ENCODE measurements at regions not wholly inside any gene's neighbourhood (a gene's known extent, or its start where the extent isn't known, plus 50 kb on each side); places are given as distances from the start of the nearest gene placed in this dataset.

DNA sequence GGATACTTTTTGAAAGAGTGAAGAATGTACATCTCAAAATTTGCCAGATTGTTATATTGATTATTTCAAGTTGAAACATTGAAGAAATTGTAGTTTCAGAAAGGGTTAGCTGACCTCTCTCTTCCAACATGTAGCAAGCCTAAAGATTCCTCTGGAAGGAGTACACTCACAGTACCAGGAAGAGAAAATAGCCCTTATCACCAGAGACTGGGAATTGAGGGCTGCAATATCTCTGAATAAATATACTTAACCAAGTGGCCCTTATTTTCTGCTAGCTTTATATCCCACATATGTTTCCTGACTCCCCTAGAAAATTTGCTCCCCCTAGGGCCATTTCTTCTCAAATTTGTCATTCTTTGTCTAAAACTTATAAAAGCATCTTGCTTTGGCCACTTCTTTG is 332.2 kb downstream of the GASK1B start:
- DNase-seq: no peak

DNA sequence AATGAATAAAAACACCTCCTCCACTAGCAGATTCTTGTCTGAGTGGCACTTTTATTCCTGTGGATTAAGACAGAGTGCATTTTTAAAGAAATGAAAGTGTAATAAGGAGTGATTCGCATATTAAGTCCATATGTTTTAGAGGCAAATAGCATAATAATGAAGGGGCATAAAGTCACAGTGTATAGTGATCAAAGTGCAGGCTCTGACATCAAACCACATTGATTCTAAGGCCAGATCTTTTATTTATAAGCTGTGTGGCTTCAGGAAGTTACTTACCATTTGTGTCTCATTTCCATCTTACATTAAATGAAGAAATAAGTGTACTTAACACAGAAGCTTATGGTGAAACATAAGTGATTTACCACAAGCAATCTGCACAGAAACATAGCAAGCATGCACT is 332.8 kb downstream of the GASK1B start:
- DNase-seq: no peak

DNA sequence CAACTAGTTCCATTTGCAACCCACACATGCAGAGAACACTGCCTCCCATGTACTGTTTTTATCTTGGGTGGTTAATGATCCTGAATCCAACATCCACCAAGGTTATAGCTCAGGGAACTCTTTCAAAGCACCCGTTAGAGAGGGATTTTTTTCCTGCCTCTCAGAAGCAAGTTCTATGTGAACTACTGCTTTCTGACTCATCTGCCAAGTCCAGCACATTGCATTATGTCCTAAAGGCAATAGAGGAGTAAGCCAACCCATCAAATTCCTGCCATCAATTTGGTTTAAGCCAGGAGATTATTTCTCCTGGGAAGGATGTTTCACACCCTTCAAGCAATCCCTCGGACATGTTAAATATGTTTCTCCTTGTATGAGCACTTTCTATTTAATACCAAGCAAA is 334.5 kb downstream of the GASK1B start:
- DNase-seq: no peak

DNA sequence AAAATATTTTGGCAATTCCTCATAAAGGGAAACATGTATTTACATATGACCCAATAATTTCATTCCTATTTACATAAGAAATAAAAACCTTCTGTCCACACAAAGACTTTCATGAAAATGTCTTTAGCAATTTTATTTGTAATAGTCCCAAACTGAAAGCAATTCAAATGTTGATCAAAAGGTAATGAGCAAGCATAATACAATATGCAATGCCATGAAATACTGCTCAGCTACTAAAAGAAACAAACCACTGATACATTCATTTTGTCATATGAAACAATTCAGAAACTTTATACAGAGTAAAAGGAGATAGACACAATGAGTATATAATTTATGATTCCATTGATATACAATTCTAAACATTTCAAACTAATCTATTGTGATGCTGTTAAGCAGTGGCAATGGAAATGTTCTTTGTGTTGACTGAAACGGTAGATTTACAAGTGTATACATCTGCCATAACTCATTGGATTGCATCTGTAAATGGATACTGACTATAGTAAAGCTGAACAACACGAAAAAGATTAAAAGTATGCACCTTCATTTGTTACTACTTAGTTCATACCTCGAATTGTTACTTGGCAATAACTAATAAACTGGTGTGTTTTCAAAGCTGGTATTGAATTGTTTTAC is 335.6 kb downstream of the GASK1B start:
- DNase-seq: no peak

DNA sequence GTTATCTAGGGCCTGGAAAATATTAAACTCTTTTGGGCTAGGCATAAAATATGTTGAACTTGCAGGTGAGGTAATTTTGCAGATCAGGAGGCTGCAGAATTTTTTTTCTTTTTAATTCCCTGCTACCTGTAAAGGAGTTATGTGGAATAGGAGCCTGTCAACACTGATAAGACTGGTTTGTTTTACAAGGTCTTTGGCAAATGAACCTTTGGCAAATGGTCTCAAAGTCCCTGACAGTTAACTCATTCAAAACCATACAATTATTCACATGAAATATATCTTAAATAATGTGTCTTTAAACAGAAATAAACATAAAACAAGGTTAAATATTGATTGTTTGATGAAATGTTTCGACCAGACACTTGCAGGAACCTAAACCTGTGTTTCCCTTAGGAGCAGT is 340.2 kb downstream of the GASK1B start:
- no peak for DNase-seq

DNA sequence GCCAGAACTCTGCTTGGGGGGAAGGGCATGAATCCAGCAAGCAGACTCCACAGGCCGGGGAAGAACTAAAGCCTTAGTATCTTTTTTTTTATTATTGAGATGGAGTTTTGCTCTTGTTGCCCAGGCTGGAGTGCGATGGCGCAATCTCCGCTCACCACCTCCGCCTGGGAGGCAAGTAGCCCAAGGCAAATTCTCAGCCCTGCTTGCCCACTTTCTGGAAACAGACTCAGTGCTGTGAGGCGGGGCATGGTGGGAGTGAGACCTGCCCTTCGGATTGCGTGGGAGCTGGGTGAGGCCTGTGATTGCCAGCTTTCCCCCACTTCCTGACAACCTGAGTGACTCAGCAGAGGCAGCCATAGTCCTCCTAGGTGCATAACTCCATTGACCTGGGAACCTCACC is 348.8 kb downstream of the GASK1B start:
- DNase-seq: no peak

DNA sequence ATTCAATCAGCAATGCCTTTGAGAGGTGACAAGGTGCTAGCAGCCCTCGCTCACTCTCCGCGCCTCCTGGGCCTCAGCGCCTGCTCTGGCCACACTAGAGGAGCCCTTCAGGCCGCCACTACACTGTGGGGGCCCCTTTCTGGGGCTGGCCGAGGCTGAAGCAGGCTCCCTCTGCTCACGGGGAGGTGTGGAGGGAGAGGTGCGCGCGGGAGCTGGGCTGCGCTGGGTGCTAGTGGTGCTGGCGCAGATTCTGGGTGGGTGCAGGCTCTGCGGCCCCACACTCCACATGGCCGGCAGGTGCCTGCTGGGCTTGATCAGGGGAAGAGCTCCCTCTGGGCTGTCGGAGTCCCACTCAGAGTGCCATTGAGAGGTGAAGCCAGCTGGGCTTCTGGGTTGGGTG is 351.0 kb downstream of the GASK1B start:
- no peak for DNase-seq

DNA sequence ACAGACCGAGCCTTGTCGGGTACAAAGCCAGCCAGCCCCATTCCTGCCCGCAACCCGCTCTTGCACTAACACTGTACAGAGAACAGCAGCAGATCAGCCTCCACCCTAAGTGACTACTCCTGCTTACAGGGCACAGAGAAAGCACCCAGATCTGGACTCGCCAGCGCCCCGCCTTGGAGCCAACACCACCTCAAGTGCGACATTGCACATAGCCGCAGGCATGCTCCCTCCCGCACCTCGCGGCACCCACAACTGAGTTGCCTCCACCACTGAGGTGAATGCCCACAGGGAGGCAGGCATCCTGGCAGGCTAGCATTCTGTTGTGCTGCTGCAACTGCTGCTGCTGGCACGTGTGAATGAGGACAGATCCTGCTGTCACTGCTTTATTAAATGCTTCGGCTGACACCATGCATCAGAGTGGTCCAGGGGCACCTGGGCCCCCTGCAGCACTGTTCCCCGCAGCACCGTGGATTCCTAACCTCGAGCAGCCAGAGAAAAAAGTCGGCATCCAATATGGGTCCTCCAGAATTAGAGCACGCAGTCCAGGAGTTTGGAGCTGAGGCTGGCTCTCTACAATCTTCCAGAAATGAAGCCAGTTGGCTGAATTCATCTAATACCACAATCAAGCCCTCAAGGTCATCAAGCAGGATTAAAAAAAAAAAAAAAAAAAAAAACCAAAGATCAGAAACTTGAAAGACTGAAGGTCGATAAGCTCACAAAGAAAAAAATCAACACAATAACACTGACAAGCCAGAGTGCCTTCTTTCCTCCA is 352.9 kb downstream of the GASK1B start:
- DNase-seq: no peak

DNA sequence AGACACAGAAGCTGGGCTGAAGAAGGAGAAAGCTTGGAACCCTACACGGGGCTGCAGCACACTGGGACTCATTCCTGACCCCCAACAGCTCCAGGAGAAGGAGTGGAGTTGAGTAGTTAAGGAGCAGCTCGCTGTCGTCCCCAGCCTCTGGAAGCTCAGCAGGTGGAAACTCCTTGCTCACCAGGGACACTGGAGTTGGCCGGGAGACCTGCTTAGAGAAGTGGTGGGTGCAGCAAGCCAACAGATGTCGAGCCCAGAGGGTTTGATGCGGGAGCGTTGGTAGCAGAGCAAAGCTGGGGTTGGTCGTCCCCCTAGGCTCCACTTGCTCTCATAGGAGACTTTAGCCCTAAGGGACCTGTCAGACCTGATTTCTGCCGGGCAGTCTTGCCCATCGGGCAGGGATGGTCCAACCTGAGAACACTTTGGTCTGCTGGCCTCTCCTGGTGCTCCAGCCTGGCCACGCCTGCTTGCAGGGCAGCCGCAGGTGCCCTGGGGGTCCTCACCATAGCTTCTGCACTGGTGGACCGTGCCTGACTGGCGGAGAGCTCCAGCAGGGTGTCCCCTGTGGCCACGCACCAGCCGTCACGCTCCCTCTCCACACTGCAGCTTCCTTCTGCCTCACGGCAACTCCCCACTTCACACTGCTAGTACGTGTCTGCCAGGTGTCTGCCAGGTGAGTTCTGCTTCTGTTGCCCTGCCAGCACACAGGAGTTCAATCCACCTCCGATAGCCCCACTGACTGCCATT is 353.7 kb downstream of the GASK1B start:
- DNase-seq: no peak

DNA sequence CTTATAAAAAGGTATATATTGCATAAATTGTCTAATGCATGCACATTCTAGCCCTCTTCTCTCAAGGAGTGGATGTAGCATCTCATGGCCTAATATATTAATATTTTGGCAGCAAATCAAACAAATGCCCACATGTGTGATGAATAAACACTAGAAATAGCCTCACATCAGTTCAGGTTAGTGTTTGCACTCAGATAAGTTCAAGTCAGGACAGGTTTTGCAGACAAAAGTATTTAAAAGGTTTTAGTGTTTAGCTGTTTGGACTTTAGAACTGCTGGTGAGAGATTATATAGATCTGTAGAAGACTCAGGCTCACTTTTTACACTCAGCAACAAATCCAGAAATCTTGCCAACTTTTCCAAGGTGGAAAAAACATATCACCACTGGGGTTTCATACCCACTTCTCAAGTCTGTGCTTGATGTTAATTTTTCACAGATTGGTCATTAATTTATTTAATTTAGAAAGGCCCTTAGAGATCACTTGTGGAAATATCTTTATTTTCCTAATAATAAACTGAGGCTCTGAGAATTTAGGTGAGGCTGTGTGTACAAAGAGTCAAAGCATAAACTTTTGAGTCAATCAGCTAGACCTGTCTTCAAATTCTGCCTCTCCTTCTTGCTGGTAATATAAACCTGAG is 362.6 kb downstream of the GASK1B start:
- no peak for DNase-seq

DNA sequence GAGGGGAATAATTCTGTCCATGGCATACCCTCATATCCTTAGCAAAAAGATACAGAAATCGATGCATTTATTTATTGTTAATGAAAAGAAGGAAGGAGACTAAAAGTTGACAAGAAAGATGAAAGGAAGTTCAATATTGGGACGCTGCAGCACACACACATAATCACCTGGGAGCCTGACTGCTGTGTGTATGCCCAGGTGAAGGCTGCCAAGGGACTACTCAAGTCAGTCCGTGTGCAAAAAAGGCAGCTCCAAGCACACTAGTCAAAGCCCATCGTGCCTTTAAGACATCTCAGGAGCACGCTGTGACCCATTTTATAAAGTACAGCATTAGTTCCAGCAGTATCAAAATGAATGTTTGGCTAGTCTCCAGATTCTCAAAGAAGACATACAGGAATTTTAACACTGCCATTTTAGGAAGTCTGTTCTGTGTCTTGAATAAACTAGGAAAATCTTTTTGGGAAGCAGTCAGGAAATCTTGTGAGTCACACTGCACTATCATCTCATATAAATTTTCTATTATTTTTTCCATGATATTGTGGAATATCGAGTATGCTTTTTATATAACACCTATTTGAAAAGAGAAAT is 363.9 kb downstream of the GASK1B start:
- DNase-seq: no peak

DNA sequence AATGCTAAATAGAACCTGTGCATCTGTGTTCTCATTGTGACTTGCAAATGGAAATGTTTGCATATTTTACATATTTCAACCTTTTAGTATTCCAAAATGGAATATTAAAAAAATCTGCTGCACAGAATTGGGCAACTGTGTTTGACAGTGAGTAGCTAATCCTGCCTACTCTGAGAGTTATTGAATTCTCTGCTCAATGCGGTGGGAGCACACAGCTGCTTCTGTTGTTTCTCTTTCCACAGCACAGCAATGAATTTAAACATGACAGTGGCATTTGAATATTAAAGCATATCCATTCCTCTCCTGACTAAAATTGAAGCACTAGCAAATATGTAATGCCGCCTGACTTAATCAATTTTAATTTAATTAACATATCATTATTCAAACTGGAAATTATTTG is 366.6 kb downstream of the GASK1B start:
- DNase-seq: no peak

DNA sequence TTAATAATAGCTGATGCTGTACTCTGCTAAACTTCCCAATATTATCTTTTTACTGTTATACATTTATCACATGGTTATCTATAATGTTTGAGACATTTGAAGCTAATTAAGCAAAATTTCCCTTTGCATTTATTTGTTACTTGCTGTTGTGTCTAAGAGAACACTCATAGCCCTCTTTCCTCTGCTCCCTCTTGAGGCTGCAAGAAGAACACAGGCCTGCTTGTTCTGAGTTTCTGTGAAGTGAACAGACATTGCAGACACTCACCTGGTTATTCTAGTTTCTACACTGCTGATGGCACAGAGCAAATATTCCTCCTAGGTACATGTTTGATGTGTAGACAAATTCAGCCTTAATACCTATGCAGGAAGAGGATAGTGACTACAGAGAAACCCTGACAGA is 367.8 kb downstream of the GASK1B start:
- no peak for DNase-seq

DNA sequence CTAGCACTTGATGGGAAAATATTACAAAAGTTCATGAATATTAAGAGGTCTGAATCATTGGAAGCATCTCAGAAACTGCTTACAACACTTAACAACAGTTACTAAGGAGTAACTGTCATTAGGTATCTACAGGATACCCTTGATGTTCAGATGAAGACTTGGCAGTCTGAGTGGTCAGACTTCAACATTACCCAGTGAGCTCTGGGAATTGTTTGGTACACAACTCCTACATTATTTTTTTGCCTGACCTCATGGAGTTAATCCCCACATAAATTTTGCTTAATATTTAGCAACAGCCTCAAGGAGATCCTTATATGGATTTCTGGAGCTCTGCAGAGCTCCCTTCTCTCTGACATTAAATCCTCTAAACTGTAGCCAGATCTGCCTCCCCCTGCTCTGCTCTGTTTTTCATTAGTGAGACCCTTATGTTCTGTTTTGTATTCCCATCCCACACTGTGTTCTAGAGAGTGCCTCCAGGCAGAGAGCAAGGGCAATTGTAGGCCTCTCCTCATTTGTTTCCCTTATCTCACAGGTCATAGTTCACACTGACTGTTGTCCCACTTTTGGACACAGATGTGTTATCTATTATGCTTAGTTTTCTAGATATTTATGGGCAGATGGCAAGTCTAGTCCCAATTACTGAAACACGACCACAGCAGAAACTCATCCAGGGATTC is 368.8 kb downstream of the GASK1B start:
- no peak for DNase-seq

DNA sequence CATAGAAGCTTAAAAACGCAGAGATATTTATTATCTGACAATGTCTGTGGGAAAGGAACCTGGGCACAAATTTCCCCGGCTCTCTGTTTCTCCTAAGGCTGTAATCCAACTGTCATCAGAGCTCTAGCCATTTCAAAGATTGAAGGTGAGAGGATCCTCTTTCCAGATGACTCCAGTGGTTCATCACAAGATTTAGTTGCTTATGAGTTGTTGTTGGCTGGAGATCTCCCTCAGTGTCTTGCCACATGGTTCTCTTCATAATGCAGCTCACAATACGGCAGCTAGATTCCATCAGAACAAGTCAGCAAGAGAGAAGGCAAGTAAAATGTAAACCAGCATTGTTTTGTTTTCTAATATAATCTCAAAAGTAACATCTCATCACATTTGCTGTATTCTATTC is 369.4 kb downstream of the GASK1B start:
- DNase-seq: no peak

DNA sequence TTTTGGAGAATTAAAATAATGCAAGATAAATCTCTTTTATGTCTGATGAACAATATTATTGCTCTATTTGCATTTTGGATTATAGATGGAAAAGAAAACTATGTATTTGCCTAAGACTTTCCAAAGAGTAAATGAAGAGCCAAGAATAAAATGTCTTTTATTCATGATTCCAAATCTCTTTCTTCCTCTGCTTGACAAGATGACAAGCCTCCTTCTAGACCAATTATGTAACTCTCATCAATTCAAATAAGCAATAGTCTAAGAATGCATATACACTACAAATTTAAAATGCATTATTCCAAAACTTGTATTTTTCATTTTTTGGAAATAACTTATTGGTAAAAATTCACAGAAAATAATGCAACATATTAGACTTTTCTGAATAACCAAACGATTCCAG is 377.3 kb downstream of the GASK1B start:
- DNase-seq: no peak

DNA sequence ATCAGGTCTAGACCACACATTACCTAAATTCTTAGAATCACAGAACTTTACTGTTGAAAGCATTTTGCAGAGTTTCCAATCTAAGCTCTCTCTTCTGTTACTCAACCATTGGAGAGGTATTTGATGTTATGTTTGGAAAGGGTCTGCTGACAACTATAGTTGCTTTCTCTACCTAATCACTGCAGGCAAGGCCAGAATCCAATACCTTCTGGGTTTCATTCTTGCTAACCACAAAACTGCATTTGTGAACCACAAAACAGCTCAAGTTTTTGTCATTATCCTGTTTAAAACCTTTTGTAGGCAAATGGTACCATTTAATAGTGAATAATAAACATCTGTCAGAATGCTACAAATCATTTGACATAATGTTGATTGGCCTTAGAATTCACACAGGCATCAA is 380.1 kb downstream of the GASK1B start:
- DNase-seq: no peak

DNA sequence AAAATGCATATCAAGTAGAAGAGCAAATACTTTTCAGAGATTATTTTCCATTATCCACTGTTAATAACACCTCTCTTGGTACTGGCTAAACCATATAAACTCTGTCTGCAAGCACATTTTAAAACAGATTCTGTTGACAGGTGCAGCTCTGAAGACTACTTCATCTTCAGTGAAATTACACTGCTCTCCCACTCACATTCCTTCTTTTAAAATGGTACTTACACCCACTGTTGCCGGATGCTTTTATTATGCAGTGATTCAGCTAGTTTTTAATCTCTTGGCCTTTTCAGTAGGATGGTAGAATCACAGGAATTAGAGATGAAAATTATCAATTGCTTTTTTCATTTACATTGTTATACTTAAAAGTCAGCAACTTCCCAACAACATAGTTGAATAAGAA is 381.6 kb downstream of the GASK1B start:
- DNase-seq: no peak

DNA sequence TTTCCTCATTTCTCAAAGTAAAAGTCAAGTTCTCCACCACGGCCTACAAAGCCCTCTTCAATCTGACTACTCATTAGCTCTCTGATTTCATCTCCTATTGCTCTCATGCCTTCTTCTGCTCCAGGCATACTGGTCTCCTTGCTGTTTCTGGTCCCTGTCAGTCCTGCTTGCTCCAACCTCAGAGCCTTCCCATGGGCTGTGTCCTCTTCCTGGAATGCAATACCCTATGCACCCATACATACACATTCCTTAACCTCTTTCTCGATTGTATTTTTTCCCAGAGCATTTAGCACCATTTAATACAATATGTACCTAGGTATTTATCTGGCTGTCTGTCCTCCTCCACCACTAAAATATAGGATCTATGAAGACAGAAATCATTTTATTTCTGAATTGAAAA is 385.2 kb downstream of the GASK1B start:
- no peak for DNase-seq

DNA sequence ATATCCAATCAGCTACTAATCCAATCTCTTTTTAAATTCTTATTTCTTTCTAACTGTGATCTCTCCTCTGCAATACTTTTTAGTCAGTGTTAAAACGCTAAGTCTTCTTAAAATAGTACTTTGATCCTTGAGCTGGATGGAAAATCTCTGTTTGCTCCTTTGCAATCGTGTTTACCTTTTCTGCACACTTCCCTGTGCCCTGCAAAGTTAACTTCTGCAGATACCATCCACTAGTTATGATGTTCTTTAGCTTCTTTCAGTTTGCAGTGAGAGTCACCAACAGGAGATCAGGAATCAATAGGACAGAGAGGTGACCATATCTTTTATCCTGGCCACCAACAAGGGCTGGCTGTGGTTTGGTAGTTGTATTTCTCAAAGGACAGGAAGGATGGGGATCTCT is 391.5 kb downstream of the GASK1B start:
- no peak for DNase-seq

DNA sequence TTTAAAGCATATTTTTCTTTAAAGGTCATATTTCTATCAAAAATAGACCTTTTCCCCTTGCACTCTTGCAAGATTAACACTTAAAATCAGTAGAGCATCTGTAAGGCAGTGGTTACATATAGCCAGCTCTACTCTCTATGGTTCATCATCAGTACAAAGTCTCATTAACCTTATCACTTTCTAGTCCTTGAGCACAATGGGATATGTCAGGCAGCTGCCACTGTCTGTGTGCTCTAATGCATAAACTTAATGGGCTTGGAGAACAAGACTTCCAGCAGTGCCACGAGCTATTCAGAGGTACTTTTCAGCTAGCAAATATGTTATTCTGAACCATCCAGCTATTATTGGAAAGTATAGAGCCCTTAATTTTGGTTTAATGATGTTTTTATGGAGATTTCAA is 393.7 kb downstream of the GASK1B start:
- DNase-seq: no peak

DNA sequence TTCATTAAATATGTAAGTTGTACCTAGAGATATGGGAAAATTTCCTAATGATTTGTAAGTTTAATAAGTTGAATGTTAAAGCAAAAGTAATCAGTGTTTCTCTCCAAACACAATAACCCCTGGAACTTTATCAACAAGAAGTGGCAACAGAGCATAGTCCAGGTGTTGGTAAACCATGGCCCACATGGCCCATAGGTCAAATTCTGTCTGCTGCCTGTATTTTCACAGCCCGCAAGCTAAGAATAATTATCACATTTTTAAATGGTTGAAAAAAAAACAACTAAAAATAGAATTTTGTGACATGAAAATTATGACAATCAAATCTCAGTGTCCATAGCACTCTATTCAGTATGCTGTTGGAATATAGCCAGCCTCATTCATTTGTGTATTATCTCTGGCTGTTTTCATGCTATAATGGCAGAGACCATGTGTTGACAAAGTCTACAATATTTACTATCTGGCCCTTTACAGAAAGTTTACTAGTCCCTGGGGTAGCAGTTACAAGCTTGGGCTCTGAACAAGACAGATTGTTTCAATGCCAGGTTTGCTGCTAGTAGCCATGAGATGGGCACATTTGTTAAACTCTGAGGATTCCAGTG is 395.8 kb downstream of the GASK1B start:
- no peak for DNase-seq
